GM23248 (cell line): ENCODE measurements at regions not wholly inside any gene's neighbourhood (a gene's known extent, or its start where the extent isn't known, plus 50 kb on each side); places are given as distances from the start of the nearest gene placed in this dataset.

Experiments
- EZH2 ChIP-seq: fragments of 200-600 bp; sonication (generic); IDR thresholded peaks from 2 replicates; pipeline ENCODE4 v1.6.1; 2018; ENCODE audit warnings: antibody characterized with exemption, mild to moderate bottlenecking; ENCODE audit not compliant: insufficient read depth, poor library complexity, severe bottlenecking
- EZH2phosphoT487 ChIP-seq: fragments of 200-600 bp; sonication (generic); IDR thresholded peaks from 2 replicates; pipeline ENCODE4 v1.6.1; 2018; ENCODE audit warnings: antibody characterized with exemption, moderate library complexity, mild to moderate bottlenecking, low read depth; ENCODE audit not compliant: insufficient read depth

- TF ChIP-seq EZH2, result no peak
- TF ChIP-seq EZH2phosphoT487, result no peak
These were observed 306.9 kb downstream of the FGFR2 start for GRCh38 chr10:121291376-121291775.
